Psoas muscle (tissue), 7 donors: ENCODE measurements at regions not wholly inside any gene's neighbourhood (a gene's known extent, or its start where the extent isn't known, plus 50 kb on each side); places are given as distances from the start of the nearest gene placed in this dataset.

ENCODE experiments used
- ATAC-seq, 4 donors: fragments of 200-7000 bp; cut with Tn5 transposase; one replicate each; pipeline ENCODE4 v1.9.1; 2020; ENCODE audit warnings: moderate library complexity in 3 of 4, mild to moderate bottlenecking in 2 of 4
- DNase-seq, 2 donors: peaks; one replicate each; pipeline ENCODE4 v3.0.0-alpha.2; 2020
- H3K27ac ChIP-seq: fragments of 200-600 bp; one replicate; pipeline ENCODE4 v1.8.0; 2022
- H3K27me3 ChIP-seq, 3 donors: fragments of 200-600 bp in 1 of 3; one replicate each; pipeline versions ENCODE4 v1.6.1 to v1.8.0; 2013 to 2022; ENCODE audit warnings: low read length in 2 of 3, mild to moderate bottlenecking in 2 of 3, moderate library complexity in 1 of 3; ENCODE audit not compliant: insufficient read depth in 3 of 3
- H3K36me3 ChIP-seq, 2 donors: fragments of 200-600 bp in 1 of 2; one replicate each; pipeline versions ENCODE4 v1.6.1 to v1.8.0; 2013 to 2022; ENCODE audit warnings: low read depth in 1 of 2, mild to moderate bottlenecking in 1 of 2, moderate library complexity in 1 of 2; ENCODE audit not compliant: insufficient read depth in 1 of 2
- H3K4me1 ChIP-seq: fragments of 200-600 bp; one replicate; pipeline ENCODE4 v1.8.0; 2022
- H3K4me3 ChIP-seq: fragments of 200-600 bp; one replicate; pipeline ENCODE4 v1.8.0; 2022; ENCODE audit warnings: mild to moderate bottlenecking
- H3K9me3 ChIP-seq: fragments of 200-600 bp; one replicate; pipeline ENCODE4 v1.8.0; 2022
- WGBS, 3 donors: extraction: QIAGEN DNeasy Blood & Tissue Kit; methylation state at CpG; one replicate each; pipeline versions ENCODE4 v1.1.6 to v1.1.7; 2013; 5-methylcytosine and 5-hydroxymethylcytosine counted together
- intact Hi-C, 2 donors: fragments of 100-400 bp; cut with DNase I; formaldehyde crosslinking; loops; one replicate each; pipeline versions ENCODE4 v1.11.0 to v1.14.2; 2022
- TF ChIP-seq, protein P1 (sequence below): fragments of 200-600 bp; IDR thresholded peaks from one replicate; pipeline ENCODE4 v1.8.0; 2022; ENCODE audit warnings: antibody characterized with exemption
- donor health status: healthy with polysubstance abuse.
- donor health status: DM: no; HTN: no; CAD: no; lungs with moderate emphysema.
- donor health status: Bipolar disorder and iron deficiency.
- donor health status: healthy.
- donor health status: DM: yes; HTN: yes; CAD: no.
- donor health status: DM: no; HTN: no; CAD: no.
- donor health status: DM: yes; HTN: yes; CAD: no.

DNA sequence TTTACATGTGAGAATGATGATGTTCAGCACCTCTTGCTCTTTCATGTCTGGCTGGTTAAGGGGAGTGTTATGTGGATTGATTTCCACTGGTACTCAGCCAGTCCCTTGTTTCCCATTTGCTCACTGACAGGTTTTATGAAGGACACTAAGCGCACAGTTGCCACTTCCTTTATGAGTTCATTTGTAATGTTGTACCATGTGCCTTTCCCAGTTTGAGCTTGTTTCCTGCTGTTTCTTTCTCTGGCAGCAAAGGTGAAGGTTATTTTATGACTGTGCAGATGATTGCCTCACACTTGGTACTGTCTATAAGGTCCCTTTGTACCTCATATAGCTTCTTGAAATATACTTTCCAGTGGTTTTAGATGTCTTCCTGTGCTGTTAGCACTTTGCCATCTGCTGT is 1700.5 kb upstream of the TMEFF2 start:
- Histone ChIP-seq H3K9me3 (no peaks in the 10 kb centered on the region), H3K4me3 (no peak overlapping the region), H3K4me1 (no peaks in the 10 kb centered on the region), H3K27ac (no peak overlapping the region), H3K36me3 (no peaks in the 10 kb centered on the region), H3K27me3 (no peaks in the 10 kb centered on the region)
- intact Hi-C loops, result no loop called here
- 64 to 83% (median 65%) methylated on average over 1 of the region's 1 CpG for WGBS, 3 donors
- DNase-seq, result no peak
- TF ChIP-seq, protein P1, sequence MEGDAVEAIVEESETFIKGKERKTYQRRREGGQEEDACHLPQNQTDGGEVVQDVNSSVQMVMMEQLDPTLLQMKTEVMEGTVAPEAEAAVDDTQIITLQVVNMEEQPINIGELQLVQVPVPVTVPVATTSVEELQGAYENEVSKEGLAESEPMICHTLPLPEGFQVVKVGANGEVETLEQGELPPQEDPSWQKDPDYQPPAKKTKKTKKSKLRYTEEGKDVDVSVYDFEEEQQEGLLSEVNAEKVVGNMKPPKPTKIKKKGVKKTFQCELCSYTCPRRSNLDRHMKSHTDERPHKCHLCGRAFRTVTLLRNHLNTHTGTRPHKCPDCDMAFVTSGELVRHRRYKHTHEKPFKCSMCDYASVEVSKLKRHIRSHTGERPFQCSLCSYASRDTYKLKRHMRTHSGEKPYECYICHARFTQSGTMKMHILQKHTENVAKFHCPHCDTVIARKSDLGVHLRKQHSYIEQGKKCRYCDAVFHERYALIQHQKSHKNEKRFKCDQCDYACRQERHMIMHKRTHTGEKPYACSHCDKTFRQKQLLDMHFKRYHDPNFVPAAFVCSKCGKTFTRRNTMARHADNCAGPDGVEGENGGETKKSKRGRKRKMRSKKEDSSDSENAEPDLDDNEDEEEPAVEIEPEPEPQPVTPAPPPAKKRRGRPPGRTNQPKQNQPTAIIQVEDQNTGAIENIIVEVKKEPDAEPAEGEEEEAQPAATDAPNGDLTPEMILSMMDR, result no peak
- ATAC-seq, result no peak

DNA sequence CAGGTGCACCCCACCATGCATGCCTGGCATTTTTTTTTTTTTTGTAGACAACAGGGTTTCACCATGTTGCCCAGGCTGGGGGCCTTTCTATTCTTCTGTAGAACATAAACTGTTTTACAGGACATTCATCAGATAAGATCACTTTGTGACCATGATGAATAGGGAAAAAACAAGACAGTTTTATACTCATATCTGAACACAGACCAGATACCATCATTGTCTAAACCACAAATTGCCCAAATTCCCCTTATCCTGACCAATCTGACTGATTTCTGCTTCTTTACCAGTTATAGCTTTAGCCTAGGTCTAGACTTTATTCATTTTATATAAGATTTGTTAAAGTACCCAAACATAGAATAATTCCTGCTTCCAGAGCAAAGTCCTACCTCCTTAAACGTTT is 1699.3 kb upstream of the TMEFF2 start:
- Histone ChIP-seq H3K27me3 (no peaks in the 10 kb centered on the region), H3K4me1 (no peaks in the 10 kb centered on the region), H3K36me3 (no peaks in the 10 kb centered on the region), H3K27ac (no peak overlapping the region), H3K9me3 (no peaks in the 10 kb centered on the region), H3K4me3 (no peak overlapping the region)
- TF ChIP-seq, protein P1, result no peak
- DNase-seq, result no peak
- intact Hi-C loops, result no loop called here
- 53 to 77% (median 58%) methylated on average over 1 of the region's 1 CpG for WGBS, 3 donors
- no peak for ATAC-seq

DNA sequence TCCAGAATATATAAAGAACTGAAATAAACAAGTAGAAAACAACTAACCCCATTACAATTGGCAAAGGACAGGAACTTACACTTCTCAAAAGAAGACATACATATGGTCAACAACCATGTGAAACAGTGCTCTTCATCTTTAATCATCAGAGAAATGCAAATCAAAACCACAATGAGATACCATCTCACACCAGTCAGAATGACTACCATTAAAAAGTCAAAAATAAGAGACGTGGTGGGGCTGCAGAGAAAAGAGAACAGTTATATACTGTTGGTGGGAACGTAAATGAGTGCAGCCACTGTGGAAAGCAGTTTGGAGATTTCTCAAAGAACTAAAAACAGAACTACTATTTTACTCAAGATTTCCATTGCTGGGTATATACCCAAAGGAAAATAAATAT is 1696.3 kb upstream of the TMEFF2 start:
- TF ChIP-seq, protein P1, result no peak
- H3K4me3 ChIP-seq, result no peak overlapping the region
- no peak overlapping the region for H3K27ac ChIP-seq
- intact Hi-C loops, result no loop called here
- no peaks in the 10 kb centered on the region for H3K27me3 ChIP-seq
- no peaks in the 10 kb centered on the region for H3K9me3 ChIP-seq
- H3K4me1 ChIP-seq, result no peaks in the 10 kb centered on the region
- DNase-seq, result no peak
- WGBS, 3 donors, result 81 to 95% (median 82%) methylated on average over 2 of the region's 2 CpGs
- ATAC-seq, result no peak
- H3K36me3 ChIP-seq, result no peaks in the 10 kb centered on the region

DNA sequence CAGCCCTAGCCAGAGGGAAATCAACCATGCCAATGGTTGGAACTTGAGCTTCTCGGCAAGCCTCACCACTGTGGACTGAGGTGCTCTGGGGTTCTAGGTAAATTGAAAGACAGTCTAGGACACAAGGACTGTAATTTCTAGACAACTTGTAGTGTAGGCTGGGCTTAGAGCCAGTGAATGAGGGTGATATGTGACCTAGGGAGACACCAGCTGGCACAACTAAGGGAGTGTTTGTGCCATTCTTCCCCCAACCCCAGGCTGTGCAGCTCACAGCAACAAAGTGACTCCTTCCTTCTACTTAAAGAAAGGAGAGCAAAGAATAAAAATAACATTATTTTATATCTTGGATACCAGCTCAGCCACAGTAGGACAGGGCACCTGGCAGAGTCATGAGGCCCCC is 1690.7 kb upstream of the TMEFF2 start:
- intact Hi-C loops, result no loop called here
- no peaks in the 10 kb centered on the region for H3K27me3 ChIP-seq
- H3K9me3 ChIP-seq, result peaks cover 7% of the 10 kb centered on the region
- DNase-seq (no peak), ATAC-seq (no peak)
- no peaks in the 10 kb centered on the region for H3K36me3 ChIP-seq
- H3K27ac ChIP-seq, result no peak overlapping the region
- TF ChIP-seq, protein P1, result no peak
- no peaks in the 10 kb centered on the region for H3K4me1 ChIP-seq
- 88 to 98% (median 91%) methylated on average over 1 of the region's 1 CpG for whole genome bisulfite sequencing, 3 donors
- H3K4me3 ChIP-seq, result no peak overlapping the region

DNA sequence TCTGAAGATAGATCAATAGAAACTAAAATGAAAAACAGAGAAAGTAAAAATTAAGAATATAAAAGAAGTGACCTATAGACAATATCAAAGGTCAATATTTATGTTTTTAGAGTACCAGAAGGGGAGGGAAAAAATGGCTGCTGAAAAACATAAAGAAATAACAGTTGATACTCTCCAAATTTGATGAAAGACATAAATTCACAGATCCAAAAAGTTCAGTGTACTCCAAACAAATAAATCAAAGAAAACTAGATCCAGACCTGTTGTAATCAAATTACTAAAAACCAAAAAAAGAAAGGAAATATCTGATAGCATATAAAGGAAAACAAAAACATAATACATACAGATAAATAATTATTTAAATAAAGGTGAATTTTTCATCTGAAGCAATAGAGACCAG is 1689.1 kb upstream of the TMEFF2 start:
- Histone ChIP-seq H3K9me3 (peaks cover 7% of the 10 kb centered on the region), H3K4me3 (no peak overlapping the region), H3K27ac (no peak overlapping the region), H3K4me1 (no peaks in the 10 kb centered on the region), H3K27me3 (no peaks in the 10 kb centered on the region), H3K36me3 (no peaks in the 10 kb centered on the region)
- TF ChIP-seq, protein P1, result no peak
- ATAC-seq, result no peak
- intact Hi-C loops, result no loop called here
- no peak for DNase-seq
